ENCODE measurements at regions not wholly inside any gene's neighbourhood (a gene's known extent, or its start where the extent isn't known, plus 50 kb on each side); places are given as distances from the start of the nearest gene placed in this dataset.

- no peak for DNase-seq
- in situ Hi-C loops (cut with HindIII; ENCODE audit: low pct_ligation_motif_present, low sequenced_read_pairs), result no loop called here
- H3K36me3 ChIP-seq (replicated peaks), result no peaks in the 10 kb centered on the region
- no peak for TF ChIP-seq CTCF (IDR thresholded peaks at IDR 0.05; ENCODE audit: low read depth, low read length, missing control alignments)
- no peaks in the 10 kb centered on the region for H3K27me3 ChIP-seq (replicated peaks)
- H3K27ac ChIP-seq, result no peak overlapping the region
- H3K4me3 ChIP-seq (ENCODE audit: low read depth, low read length), result no peak overlapping the region
Measured at GRCh38 chr18:72391427-72391826, 152.7 kb downstream of the CBLN2 start.

GRCh38 chr18:72378016-72378415, 166.1 kb downstream of the CBLN2 start:
- no peaks in the 10 kb centered on the region for H3K27me3 ChIP-seq (replicated peaks)
- no peaks in the 10 kb centered on the region for H3K36me3 ChIP-seq (replicated peaks)
- no peak for DNase-seq
- in situ Hi-C loops (cut with HindIII; ENCODE audit: low pct_ligation_motif_present, low sequenced_read_pairs), result no loop called here
- H3K27ac ChIP-seq, result no peak overlapping the region
- TF ChIP-seq CTCF (IDR thresholded peaks at IDR 0.05; ENCODE audit: low read depth, low read length, missing control alignments), result no peak
- no peak overlapping the region for H3K4me3 ChIP-seq (ENCODE audit: low read depth, low read length)

DNA sequence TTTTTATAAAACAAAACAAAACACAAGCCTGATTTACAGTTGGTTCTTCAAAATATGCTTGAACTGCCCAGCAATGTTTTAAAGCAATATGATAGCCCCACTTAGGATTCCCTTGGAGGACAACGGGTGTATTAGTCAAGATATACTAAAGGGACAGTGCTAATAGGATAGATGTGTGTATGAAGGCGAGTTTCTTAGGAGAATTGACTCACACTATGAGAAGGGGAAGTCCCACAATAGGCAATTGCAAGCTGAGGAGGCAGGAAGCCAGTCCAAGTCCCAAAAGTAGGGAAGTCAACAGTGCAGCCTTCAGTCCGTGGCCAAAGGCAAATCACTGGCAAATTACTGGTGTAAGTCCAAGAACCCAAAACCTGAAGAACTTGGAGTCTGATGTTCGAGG, 167.9 kb downstream of the CBLN2 start:
- Histone ChIP-seq H3K27me3 (replicated peaks) (no peaks in the 10 kb centered on the region), H3K36me3 (replicated peaks) (no peaks in the 10 kb centered on the region), H3K4me3 (ENCODE audit: low read depth, low read length) (no peak overlapping the region), H3K27ac (no peak overlapping the region)
- in situ Hi-C loops (cut with HindIII; ENCODE audit: low pct_ligation_motif_present, low sequenced_read_pairs), result no loop called here
- no peak for TF ChIP-seq CTCF (IDR thresholded peaks at IDR 0.05; ENCODE audit: low read depth, low read length, missing control alignments)
- no peak for DNase-seq

- TF ChIP-seq CTCF (IDR thresholded peaks at IDR 0.05; ENCODE audit: low read depth, low read length, missing control alignments), result no peak
Measured at GRCh38 chr18:72375618-72376017, 168.5 kb downstream of the CBLN2 start.

DNA sequence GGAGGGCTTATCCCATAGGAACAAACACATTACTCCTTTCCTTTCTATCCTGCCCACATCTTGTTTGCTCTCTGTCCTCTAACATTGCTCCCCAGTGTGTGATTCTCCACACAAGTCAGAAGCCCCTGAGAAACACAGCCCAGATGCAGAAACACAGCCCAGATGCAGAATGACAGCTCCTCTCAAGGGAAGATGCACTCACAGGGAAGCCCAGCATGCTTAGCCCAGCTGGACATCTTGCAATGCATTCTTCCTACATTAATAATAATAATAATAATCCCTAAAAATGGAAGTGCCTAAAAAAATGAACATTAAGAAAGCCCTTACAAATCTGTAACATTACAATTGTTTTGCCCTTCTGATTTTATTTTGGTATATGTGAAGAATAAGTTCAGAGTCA, 172.1 kb downstream of the CBLN2 start:
- in situ Hi-C loops (cut with HindIII; ENCODE audit: low pct_ligation_motif_present, low sequenced_read_pairs), result no loop called here
- DNase-seq, result no peak
- Histone ChIP-seq H3K27ac (no peak overlapping the region), H3K27me3 (replicated peaks) (no peaks in the 10 kb centered on the region), H3K36me3 (replicated peaks) (no peaks in the 10 kb centered on the region), H3K4me3 (ENCODE audit: low read depth, low read length) (no peak overlapping the region)
- TF ChIP-seq CTCF (IDR thresholded peaks at IDR 0.05; ENCODE audit: low read depth, low read length, missing control alignments), result no peak

More at GRCh38 chr18:72375618-72376017, 168.5 kb downstream of the CBLN2 start:
- Histone ChIP-seq H3K27ac (no peak overlapping the region), H3K27me3 (replicated peaks) (no peaks in the 10 kb centered on the region), H3K4me3 (ENCODE audit: low read depth, low read length) (no peak overlapping the region), H3K36me3 (replicated peaks) (no peaks in the 10 kb centered on the region)
- DNase-seq, result peak; percentile 7
- in situ Hi-C loops (cut with HindIII; ENCODE audit: low pct_ligation_motif_present, low sequenced_read_pairs), result no loop called here

GRCh38 chr18:72368308-72368707, 175.8 kb downstream of the CBLN2 start:
- in situ Hi-C loops (cut with HindIII; ENCODE audit: low pct_ligation_motif_present, low sequenced_read_pairs), result no loop called here
- H3K27ac ChIP-seq, result no peak overlapping the region
- TF ChIP-seq CTCF (IDR thresholded peaks at IDR 0.05; ENCODE audit: low read depth, low read length, missing control alignments), result no peak
- no peaks in the 10 kb centered on the region for H3K27me3 ChIP-seq (replicated peaks)
- H3K36me3 ChIP-seq (replicated peaks), result no peaks in the 10 kb centered on the region
- no peak overlapping the region for H3K4me3 ChIP-seq (ENCODE audit: low read depth, low read length)
- no peak for DNase-seq

All from brain microvascular endothelial cell (primary cell).